A549 (cell line): ENCODE measurements at regions not wholly inside any gene's neighbourhood (a gene's known extent, or its start where the extent isn't known, plus 50 kb on each side); places are given as distances from the start of the nearest gene placed in this dataset.

Experiments used
- ATAC-seq, 2 experiments: fragments of 200-7000 bp in 1 of 2; fragments of >200 bp in 1 of 2; cut with Nextera tagmentation in 1 of 2; cut with Tn5 transposase in 1 of 2; 3 replicates each; pipeline versions ENCODE4 v1.8.0 to v1.9.1; 2018 to 2020; ENCODE audit warnings: mild to moderate bottlenecking in 1 of 2, moderate library complexity in 1 of 2
- CTCF ChIA-PET: fragments of 300-600 bp; sonication (Branson Sonifier 250); formaldehyde crosslinking; extraction: SDS; loops from one replicate; lab custom pipeline; 2021; ENCODE audit warnings: antibody characterized with exemption, inconsistent platforms; lab: Yijun Ruan, JAX
- POLR2A ChIA-PET: fragments of 350-600 bp; formaldehyde crosslinking; extraction: SDS; loops from one replicate; lab custom pipeline; 2021; ENCODE audit warnings: antibody characterized with exemption, inconsistent platforms; lab: Yijun Ruan, JAX
- DNase-seq, 2 experiments: peaks; one replicate each; pipeline versions ENCODE4 v3.0.0 to v3.0.0-alpha.2; 2011 to 2016; ENCODE audit warnings: low read depth in 1 of 2, low spot score in 1 of 2
- FAIRE-seq: peaks from 2 replicates; lab custom pipeline; 2011; peaks lifted over from hg19 to GRCh38; lab: Jason Lieb, UNC
- H3K27ac ChIP-seq, 2 experiments: fragments of >200 bp; sonication (Bioruptor Twin); formaldehyde crosslinking; 3 replicates each; pipeline ENCODE4 v1.5.1; 2016 to 2017
- H3K4me1 ChIP-seq: fragments of >200 bp; sonication (Bioruptor Twin); formaldehyde crosslinking; 3 replicates; pipeline ENCODE4 v1.6.1; 2016
- H3K4me2 ChIP-seq: fragments of >200 bp; sonication (Bioruptor Twin); formaldehyde crosslinking; 3 replicates; pipeline ENCODE4 v1.6.1; 2016
- H3K4me3 ChIP-seq: fragments of >200 bp; sonication (Bioruptor Twin); formaldehyde crosslinking; 3 replicates; pipeline ENCODE4 v1.5.1; 2016
- H3K9me3 ChIP-seq: fragments of >200 bp; sonication (Bioruptor Twin); formaldehyde crosslinking; 3 replicates; pipeline ENCODE4 v1.6.1; 2016
- CBX2 ChIP-seq: fragments of 200-600 bp; sonication (generic); IDR thresholded peaks from 2 replicates; pipeline ENCODE4 v1.6.1; 2016; ENCODE audit warnings: low read depth, mild to moderate bottlenecking, borderline replicate concordance
- EHMT2 ChIP-seq: fragments of 200-600 bp; sonication (generic); IDR thresholded peaks from 2 replicates; pipeline ENCODE4 v1.6.1; 2016; ENCODE audit warnings: antibody characterized with exemption, low read depth, mild to moderate bottlenecking, moderate library complexity
- EP300 ChIP-seq, 2 experiments: fragments of >200 bp; sonication (Bioruptor Twin); formaldehyde crosslinking; IDR thresholded peaks; 2 replicates in 1 of 2; 3 replicates in 1 of 2; pipeline ENCODE4 v1.6.1; 2016 to 2017
- ESRRA ChIP-seq: fragments of 150-350 bp; IDR thresholded peaks from 2 replicates; pipeline ENCODE4 v1.6.1; 2014; ENCODE audit warnings: mild to moderate bottlenecking, low read length, borderline replicate concordance
- FOSB ChIP-seq: fragments of 250-450 bp; sonication (Bioruptor Pico); IDR thresholded peaks from 2 replicates; pipeline ENCODE4 v1.5.0; 2020; ENCODE audit warnings: mild to moderate bottlenecking, moderate library complexity
- FOXS1 ChIP-seq: fragments of 250-450 bp; sonication (Bioruptor Pico); IDR thresholded peaks from 2 replicates; pipeline ENCODE4 v1.5.0; 2020; ENCODE audit warnings: mild to moderate bottlenecking, moderate library complexity
- GATA3 ChIP-seq: IDR thresholded peaks from 2 replicates; pipeline ENCODE4 v1.6.1; 2012; ENCODE audit warnings: borderline replicate concordance
- HOXA7 ChIP-seq: fragments of 250-450 bp; sonication (Bioruptor Pico); IDR thresholded peaks from 2 replicates; pipeline ENCODE4 v1.5.0; 2020; ENCODE audit warnings: mild to moderate bottlenecking, moderate library complexity
- HOXB5 ChIP-seq: fragments of 250-450 bp; sonication (Bioruptor Pico); IDR thresholded peaks from 2 replicates; pipeline ENCODE4 v1.5.0; 2020; ENCODE audit warnings: mild to moderate bottlenecking, moderate library complexity
- KDM1A ChIP-seq: fragments of 200-600 bp; sonication (generic); IDR thresholded peaks from 2 replicates; pipeline ENCODE4 v1.6.1; 2016; ENCODE audit warnings: low read depth, mild to moderate bottlenecking
- MYC ChIP-seq: IDR thresholded peaks from 2 replicates; pipeline ENCODE4 v1.6.1; 2012; ENCODE audit warnings: mild to moderate bottlenecking, inconsistent platforms, low read length, improper control_type of control experiment, borderline replicate concordance
- NFE2L2 ChIP-seq: fragments of 150-350 bp; conservative IDR thresholded peaks from 2 replicates; pipeline ENCODE4 v1.6.1; 2014; ENCODE audit warnings: low read length
- NPAS2 ChIP-seq: fragments of 250-450 bp; sonication (Bioruptor Pico); IDR thresholded peaks from 2 replicates; pipeline ENCODE4 v1.8.0; 2022; ENCODE audit warnings: mild to moderate bottlenecking, moderate library complexity, borderline replicate concordance
- PHF8 ChIP-seq: fragments of 200-600 bp; sonication (generic); IDR thresholded peaks from 2 replicates; pipeline ENCODE4 v1.6.1; 2016; ENCODE audit warnings: low read depth, mild to moderate bottlenecking, antibody characterized with exemption, moderate library complexity, borderline replicate concordance
- RAD21 ChIP-seq, 2 experiments: fragments of >200 bp in 1 of 2; sonication (Bioruptor Twin) in 1 of 2; formaldehyde crosslinking in 1 of 2; IDR thresholded peaks in 1 of 2; conservative IDR thresholded peaks in 1 of 2; 2 replicates in 1 of 2; 3 replicates in 1 of 2; pipeline ENCODE4 v1.6.1; 2012 to 2018; ENCODE audit warnings: inconsistent platforms in 1 of 2
- RFX5 ChIP-seq: fragments of 450-650 bp; IDR thresholded peaks from 2 replicates; pipeline ENCODE4 v1.7.1; 2014; ENCODE audit warnings: antibody characterized with exemption, mild to moderate bottlenecking, moderate library complexity
- RNF2 ChIP-seq: fragments of 200-600 bp; sonication (generic); IDR thresholded peaks from 2 replicates; pipeline ENCODE4 v1.6.1; 2016; ENCODE audit warnings: low read depth, mild to moderate bottlenecking, antibody characterized with exemption, moderate library complexity, borderline replicate concordance
- SMC3 ChIP-seq: fragments of >200 bp; sonication (Bioruptor Twin); formaldehyde crosslinking; IDR thresholded peaks from 3 replicates; pipeline ENCODE4 v1.6.1; 2018; ENCODE audit warnings: inconsistent platforms
- SREBF2 ChIP-seq: fragments of 450-650 bp; IDR thresholded peaks from 2 replicates; pipeline ENCODE4 v1.6.1; 2014; ENCODE audit warnings: mild to moderate bottlenecking, moderate library complexity
- ZFP36 ChIP-seq: fragments of 450-650 bp; IDR thresholded peaks from 2 replicates; pipeline ENCODE4 v1.6.1; 2014; ENCODE audit warnings: borderline replicate concordance; ENCODE audit not compliant: partially characterized antibody
- WGBS: methylation state at CpG from one replicate; pipeline ENCODE4 v1.1.6; 2017; ENCODE audit errors: missing lambda C conversion rate; 5-methylcytosine and 5-hydroxymethylcytosine counted together
- TF ChIP-seq, protein P1 (sequence below): fragments of 250-450 bp; sonication (Bioruptor Pico); IDR thresholded peaks from 2 replicates; pipeline ENCODE4 v1.5.0; 2021; ENCODE audit warnings: mild to moderate bottlenecking, moderate library complexity, borderline replicate concordance
- TF ChIP-seq, protein P2 (sequence below): IDR thresholded peaks from 2 replicates; pipeline ENCODE4 v1.6.1; 2012
- TF ChIP-seq, protein P3 (sequence below): fragments of 150-350 bp; IDR thresholded peaks from 2 replicates; pipeline ENCODE4 v1.6.1; 2014; ENCODE audit warnings: low read depth, mild to moderate bottlenecking, low read length
- TF ChIP-seq, protein P4 (sequence below): fragments of >200 bp; sonication (Bioruptor Twin); formaldehyde crosslinking; IDR thresholded peaks from 3 replicates; pipeline ENCODE4 v1.5.1; 2016
- TF ChIP-seq, protein P5 (sequence below): IDR thresholded peaks from 2 replicates; pipeline ENCODE4 v1.6.1; 2012
- TF ChIP-seq, protein P6 (sequence below): fragments of >200 bp; sonication (Bioruptor Twin); formaldehyde crosslinking; IDR thresholded peaks from 2 replicates; pipeline ENCODE4 v1.6.1; 2016
- TF ChIP-seq, protein P7 (sequence below): fragments of 450-650 bp; IDR thresholded peaks from 2 replicates; pipeline ENCODE4 v1.6.1; 2014; ENCODE audit warnings: antibody characterized with exemption

DNA sequence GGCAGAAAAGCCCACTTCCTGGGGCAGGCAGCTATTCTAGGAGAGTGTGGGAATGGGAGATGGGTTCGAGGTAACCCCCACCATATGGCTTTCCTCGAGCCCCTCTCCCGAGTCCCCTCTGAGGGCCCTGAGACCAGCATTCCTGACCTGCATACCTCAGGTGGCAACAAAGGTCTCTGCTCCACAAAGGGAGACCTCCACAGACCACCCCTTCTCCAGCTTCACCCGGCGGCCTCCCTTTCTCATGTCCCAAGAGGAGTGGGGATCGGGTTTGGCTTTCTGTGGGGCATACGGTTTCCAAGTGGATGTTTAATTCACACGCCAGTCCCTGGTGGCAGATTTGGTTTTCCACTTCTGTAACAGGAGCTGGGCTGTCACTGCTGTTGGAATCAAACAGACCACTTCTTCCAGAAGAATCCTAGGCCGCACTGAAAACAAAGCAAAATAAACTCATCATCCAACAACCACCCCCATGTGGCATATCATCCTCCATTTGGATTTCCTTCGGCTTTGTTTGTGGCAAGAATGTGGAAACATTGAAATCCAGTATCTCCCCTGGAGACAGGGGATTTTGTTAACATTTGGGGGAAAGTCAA, 83.2 kb downstream of the DLL1 start:
- H3K4me3 ChIP-seq: no peak overlapping the region
- TF ChIP-seq RNF2 (no peak), NFE2L2 (no peak), NPAS2 (CRISPR knock-in tag) (no peak), MYC (no peak), EHMT2 (no peak), FOXS1 (CRISPR knock-in tag) (no peak), CBX2 (no peak), EP300 (IDR thresholded peaks at IDR 0.05) (no peak), SREBF2 (no peak), HOXB5 (CRISPR knock-in tag) (no peak), FOSB (no peak), PHF8 (no peak), HOXA7 (CRISPR knock-in tag) (no peak), KDM1A (no peak)
- TF ChIP-seq, protein P1, sequence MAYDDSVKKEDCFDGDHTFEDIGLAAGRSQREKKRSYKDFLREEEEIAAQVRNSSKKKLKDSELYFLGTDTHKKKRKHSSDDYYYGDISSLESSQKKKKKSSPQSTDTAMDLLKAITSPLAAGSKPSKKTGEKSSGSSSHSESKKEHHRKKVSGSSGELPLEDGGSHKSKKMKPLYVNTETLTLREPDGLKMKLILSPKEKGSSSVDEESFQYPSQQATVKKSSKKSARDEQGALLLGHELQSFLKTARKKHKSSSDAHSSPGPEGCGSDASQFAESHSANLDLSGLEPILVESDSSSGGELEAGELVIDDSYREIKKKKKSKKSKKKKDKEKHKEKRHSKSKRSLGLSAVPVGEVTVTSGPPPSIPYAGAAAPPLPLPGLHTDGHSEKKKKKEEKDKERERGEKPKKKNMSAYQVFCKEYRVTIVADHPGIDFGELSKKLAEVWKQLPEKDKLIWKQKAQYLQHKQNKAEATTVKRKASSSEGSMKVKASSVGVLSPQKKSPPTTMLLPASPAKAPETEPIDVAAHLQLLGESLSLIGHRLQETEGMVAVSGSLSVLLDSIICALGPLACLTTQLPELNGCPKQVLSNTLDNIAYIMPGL: no peak
- TF ChIP-seq, protein P2, sequence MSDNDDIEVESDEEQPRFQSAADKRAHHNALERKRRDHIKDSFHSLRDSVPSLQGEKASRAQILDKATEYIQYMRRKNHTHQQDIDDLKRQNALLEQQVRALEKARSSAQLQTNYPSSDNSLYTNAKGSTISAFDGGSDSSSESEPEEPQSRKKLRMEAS: no peak
- TF ChIP-seq, protein P3, sequence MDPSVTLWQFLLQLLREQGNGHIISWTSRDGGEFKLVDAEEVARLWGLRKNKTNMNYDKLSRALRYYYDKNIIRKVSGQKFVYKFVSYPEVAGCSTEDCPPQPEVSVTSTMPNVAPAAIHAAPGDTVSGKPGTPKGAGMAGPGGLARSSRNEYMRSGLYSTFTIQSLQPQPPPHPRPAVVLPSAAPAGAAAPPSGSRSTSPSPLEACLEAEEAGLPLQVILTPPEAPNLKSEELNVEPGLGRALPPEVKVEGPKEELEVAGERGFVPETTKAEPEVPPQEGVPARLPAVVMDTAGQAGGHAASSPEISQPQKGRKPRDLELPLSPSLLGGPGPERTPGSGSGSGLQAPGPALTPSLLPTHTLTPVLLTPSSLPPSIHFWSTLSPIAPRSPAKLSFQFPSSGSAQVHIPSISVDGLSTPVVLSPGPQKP: no peak
- TF ChIP-seq, protein P4, sequence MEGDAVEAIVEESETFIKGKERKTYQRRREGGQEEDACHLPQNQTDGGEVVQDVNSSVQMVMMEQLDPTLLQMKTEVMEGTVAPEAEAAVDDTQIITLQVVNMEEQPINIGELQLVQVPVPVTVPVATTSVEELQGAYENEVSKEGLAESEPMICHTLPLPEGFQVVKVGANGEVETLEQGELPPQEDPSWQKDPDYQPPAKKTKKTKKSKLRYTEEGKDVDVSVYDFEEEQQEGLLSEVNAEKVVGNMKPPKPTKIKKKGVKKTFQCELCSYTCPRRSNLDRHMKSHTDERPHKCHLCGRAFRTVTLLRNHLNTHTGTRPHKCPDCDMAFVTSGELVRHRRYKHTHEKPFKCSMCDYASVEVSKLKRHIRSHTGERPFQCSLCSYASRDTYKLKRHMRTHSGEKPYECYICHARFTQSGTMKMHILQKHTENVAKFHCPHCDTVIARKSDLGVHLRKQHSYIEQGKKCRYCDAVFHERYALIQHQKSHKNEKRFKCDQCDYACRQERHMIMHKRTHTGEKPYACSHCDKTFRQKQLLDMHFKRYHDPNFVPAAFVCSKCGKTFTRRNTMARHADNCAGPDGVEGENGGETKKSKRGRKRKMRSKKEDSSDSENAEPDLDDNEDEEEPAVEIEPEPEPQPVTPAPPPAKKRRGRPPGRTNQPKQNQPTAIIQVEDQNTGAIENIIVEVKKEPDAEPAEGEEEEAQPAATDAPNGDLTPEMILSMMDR: no peak
- TF ChIP-seq, protein P5, sequence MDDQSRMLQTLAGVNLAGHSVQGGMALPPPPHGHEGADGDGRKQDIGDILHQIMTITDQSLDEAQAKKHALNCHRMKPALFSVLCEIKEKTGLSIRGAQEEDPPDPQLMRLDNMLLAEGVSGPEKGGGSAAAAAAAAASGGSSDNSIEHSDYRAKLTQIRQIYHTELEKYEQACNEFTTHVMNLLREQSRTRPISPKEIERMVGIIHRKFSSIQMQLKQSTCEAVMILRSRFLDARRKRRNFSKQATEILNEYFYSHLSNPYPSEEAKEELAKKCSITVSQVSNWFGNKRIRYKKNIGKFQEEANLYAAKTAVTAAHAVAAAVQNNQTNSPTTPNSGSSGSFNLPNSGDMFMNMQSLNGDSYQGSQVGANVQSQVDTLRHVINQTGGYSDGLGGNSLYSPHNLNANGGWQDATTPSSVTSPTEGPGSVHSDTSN: no peak
- TF ChIP-seq, protein P6, sequence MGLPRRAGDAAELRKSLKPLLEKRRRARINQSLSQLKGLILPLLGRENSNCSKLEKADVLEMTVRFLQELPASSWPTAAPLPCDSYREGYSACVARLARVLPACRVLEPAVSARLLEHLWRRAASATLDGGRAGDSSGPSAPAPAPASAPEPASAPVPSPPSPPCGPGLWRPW: no peak
- no peak for ATAC-seq
- ChIA-PET CTCF (no interaction called here), POLR2A (no interaction called here)
- 61% methylated on average over 8 of the region's 10 CpGs for WGBS
- H3K9me3 ChIP-seq: no peaks in the 10 kb centered on the region
- no peaks in the 10 kb centered on the region for H3K4me1 ChIP-seq
- FAIRE-seq: no peak
- no peak overlapping the region for H3K27ac ChIP-seq
- no peak overlapping the region for H3K4me2 ChIP-seq
- no peak for DNase-seq

DNA sequence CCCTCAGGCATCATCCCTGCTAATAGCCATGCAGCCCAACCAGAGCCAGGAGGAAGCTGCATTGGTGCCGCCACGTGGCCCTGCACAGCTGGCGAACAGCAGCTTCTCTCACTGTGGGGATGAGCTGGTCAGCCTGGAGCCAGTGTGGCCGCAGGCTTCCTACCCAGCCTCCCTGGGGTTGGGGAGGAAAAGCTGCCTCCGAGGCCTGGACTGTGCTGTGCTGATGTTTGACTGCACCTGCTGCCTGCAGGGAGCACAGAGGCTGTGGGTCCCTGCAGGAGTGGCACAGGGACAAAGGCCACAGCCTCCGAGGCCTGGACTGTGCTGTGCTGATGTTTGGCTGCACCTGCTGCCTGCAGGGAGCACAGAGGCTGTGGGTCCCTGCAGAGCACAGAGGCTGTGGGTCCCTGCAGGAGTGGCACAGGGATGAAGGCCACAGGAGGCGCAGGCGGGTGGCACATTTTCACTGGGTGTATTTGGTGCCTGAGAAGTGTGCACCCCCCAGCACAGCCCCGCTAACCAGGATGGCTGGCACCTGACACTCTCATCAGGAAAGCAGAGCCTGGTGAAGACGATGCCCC, 83.9 kb downstream of the DLL1 start:
- Histone ChIP-seq H3K9me3 (no peaks in the 10 kb centered on the region), H3K27ac (no peak overlapping the region), H3K4me3 (no peak overlapping the region), H3K4me2 (no peak overlapping the region), H3K4me1 (no peaks in the 10 kb centered on the region)
- ATAC-seq (no peak), FAIRE-seq (no peak), DNase-seq (no peak)
- ChIA-PET POLR2A (no interaction called here), CTCF (no interaction called here)
- WGBS: 45% methylated on average over 4 of the region's 10 CpGs
- TF ChIP-seq ESRRA (no peak), SMC3 (no peak), RAD21 (conservative IDR thresholded peaks at IDR 0.05 in 1 of 2, IDR thresholded peaks at IDR 0.05 in 1 of 2) (no peak), RFX5 (no peak), HOXB5 (CRISPR knock-in tag) (no peak), GATA3 (no peak), MYC (no peak), KDM1A (no peak), ZFP36 (no peak)
- TF ChIP-seq, protein P7, sequence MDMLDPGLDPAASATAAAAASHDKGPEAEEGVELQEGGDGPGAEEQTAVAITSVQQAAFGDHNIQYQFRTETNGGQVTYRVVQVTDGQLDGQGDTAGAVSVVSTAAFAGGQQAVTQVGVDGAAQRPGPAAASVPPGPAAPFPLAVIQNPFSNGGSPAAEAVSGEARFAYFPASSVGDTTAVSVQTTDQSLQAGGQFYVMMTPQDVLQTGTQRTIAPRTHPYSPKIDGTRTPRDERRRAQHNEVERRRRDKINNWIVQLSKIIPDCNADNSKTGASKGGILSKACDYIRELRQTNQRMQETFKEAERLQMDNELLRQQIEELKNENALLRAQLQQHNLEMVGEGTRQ: no peak
- TF ChIP-seq, protein P4: no peak
